Liver (tissue), 3 donors: ENCODE measurements at regions not wholly inside any gene's neighbourhood (a gene's known extent, or its start where the extent isn't known, plus 50 kb on each side); places are given as distances from the start of the nearest gene placed in this dataset.

Source experiments
- ATF3 ChIP-seq: IDR thresholded peaks from 2 replicates; pipeline ENCODE4 v1.6.1; 2016; ENCODE audit warnings: antibody characterized with exemption
- CTCF ChIP-seq: fragments of 150-350 bp; IDR thresholded peaks from 2 replicates; pipeline ENCODE4 v1.5.1; 2017; ENCODE audit warnings: improper control_type of control experiment, low read depth, low read length; ENCODE audit not compliant: missing input control
- EGR1 ChIP-seq, 2 donors: IDR thresholded peaks; 2 replicates each; pipeline ENCODE4 v1.6.1; 2016 to 2018; ENCODE audit warnings: antibody characterized with exemption in 2 of 2, low read depth in 2 of 2
- FOXA1 ChIP-seq: IDR thresholded peaks from 2 replicates; pipeline ENCODE4 v1.6.1; 2016; ENCODE audit warnings: antibody characterized with exemption
- GABPA ChIP-seq, 2 donors: IDR thresholded peaks in 1 of 2; conservative IDR thresholded peaks in 1 of 2; 2 replicates each; pipeline ENCODE4 v1.6.1; 2016; ENCODE audit warnings: antibody characterized with exemption in 2 of 2, mild to moderate bottlenecking in 1 of 2, moderate library complexity in 1 of 2
- HNF4A ChIP-seq, 2 donors: conservative IDR thresholded peaks; 2 replicates each; pipeline ENCODE4 v1.6.1; 2016; ENCODE audit warnings: antibody characterized with exemption in 2 of 2, mild to moderate bottlenecking in 2 of 2
- JUND ChIP-seq, 2 donors: IDR thresholded peaks; 2 replicates each; pipeline ENCODE4 v1.6.1; 2016; ENCODE audit warnings: antibody characterized with exemption in 2 of 2
- MAX ChIP-seq: IDR thresholded peaks from 2 replicates; pipeline ENCODE4 v1.6.1; 2016; ENCODE audit warnings: antibody characterized with exemption
- RAD21 ChIP-seq, 2 donors: IDR thresholded peaks; 2 replicates each; pipeline ENCODE4 v1.6.1; 2016; ENCODE audit warnings: antibody characterized with exemption in 2 of 2, mild to moderate bottlenecking in 2 of 2
- REST ChIP-seq: IDR thresholded peaks from 2 replicates; pipeline ENCODE4 v1.6.1; 2016; ENCODE audit warnings: antibody characterized with exemption, mild to moderate bottlenecking
- RXRA ChIP-seq, 2 donors: IDR thresholded peaks; 2 replicates each; pipeline ENCODE4 v1.6.1; 2017 to 2018; ENCODE audit warnings: antibody characterized with exemption in 2 of 2, mild to moderate bottlenecking in 1 of 2
- TAF1 ChIP-seq: conservative IDR thresholded peaks from 2 replicates; pipeline ENCODE4 v1.6.1; 2016; ENCODE audit warnings: antibody characterized with exemption, mild to moderate bottlenecking
- YY1 ChIP-seq: IDR thresholded peaks from 2 replicates; pipeline ENCODE4 v1.6.1; 2016; ENCODE audit warnings: antibody characterized with exemption, mild to moderate bottlenecking
- ZBTB33 ChIP-seq: IDR thresholded peaks from 2 replicates; pipeline ENCODE4 v1.6.1; 2016; ENCODE audit warnings: antibody characterized with exemption
- donor health status: healthy.
- donor health status: healthy.

GRCh38 chr3:194893121-194893987 is 207.7 kb downstream of the FAM43A start:
- no peak for TF ChIP-seq CTCF
- TF ChIP-seq ATF3 = no peak
- TF ChIP-seq REST = no peak
- no peak for TF ChIP-seq RAD21 (IDR thresholded peaks at IDR 0.05)
- no peak for TF ChIP-seq FOXA1
- no peak for TF ChIP-seq MAX
- TF ChIP-seq GABPA (IDR thresholded peaks at IDR 0.05 in 1 of 2, conservative IDR thresholded peaks at IDR 0.05 in 1 of 2) = no peak
- TF ChIP-seq JUND (IDR thresholded peaks at IDR 0.05) = no peak
- TF ChIP-seq ZBTB33 = no peak
- TF ChIP-seq TAF1 = no peak
- no peak for TF ChIP-seq YY1
- no peak for TF ChIP-seq EGR1 (IDR thresholded peaks at IDR 0.05; ENCODE audit: low read depth in 2 of 2)
- no peak for TF ChIP-seq RXRA (IDR thresholded peaks at IDR 0.05)
- no peak for TF ChIP-seq HNF4A (conservative IDR thresholded peaks at IDR 0.05)
